T-helper 2 cell treated with Interferon-gamma antibody and Interleukin-4, amounts not matched to agents 5 μg/mL and 100 μg/mL, for 36 hours (primary cell): ENCODE measurements at regions not wholly inside any gene's neighbourhood (a gene's known extent, or its start where the extent isn't known, plus 50 kb on each side); places are given as distances from the start of the nearest gene placed in this dataset.

Source experiments
- DNase-seq: peaks from one replicate; pipeline ENCODE4 v3.0.0; 2021; ENCODE audit warnings: low spot score
- H3K27ac Mint-ChIP-seq: one replicate; pipeline ENCODE4 v1.8.0; 2021; ENCODE audit warnings: mild to moderate bottlenecking, mixed read lengths
- H3K27me3 Mint-ChIP-seq: one replicate; pipeline ENCODE4 v1.8.0; 2021; ENCODE audit warnings: low read depth, mixed read lengths
- H3K36me3 Mint-ChIP-seq: one replicate; pipeline ENCODE4 v1.8.0; 2021; ENCODE audit warnings: low read depth, mixed read lengths
- H3K4me1 Mint-ChIP-seq: one replicate; pipeline ENCODE4 v1.8.0; 2021; ENCODE audit warnings: low read depth, mixed read lengths
- H3K4me3 Mint-ChIP-seq: one replicate; pipeline ENCODE4 v1.8.0; 2022; ENCODE audit warnings: mild to moderate bottlenecking, moderate library complexity, mixed read lengths
- H3K9me3 Mint-ChIP-seq: one replicate; pipeline ENCODE4 v1.8.0; 2021; ENCODE audit warnings: mixed read lengths

DNA sequence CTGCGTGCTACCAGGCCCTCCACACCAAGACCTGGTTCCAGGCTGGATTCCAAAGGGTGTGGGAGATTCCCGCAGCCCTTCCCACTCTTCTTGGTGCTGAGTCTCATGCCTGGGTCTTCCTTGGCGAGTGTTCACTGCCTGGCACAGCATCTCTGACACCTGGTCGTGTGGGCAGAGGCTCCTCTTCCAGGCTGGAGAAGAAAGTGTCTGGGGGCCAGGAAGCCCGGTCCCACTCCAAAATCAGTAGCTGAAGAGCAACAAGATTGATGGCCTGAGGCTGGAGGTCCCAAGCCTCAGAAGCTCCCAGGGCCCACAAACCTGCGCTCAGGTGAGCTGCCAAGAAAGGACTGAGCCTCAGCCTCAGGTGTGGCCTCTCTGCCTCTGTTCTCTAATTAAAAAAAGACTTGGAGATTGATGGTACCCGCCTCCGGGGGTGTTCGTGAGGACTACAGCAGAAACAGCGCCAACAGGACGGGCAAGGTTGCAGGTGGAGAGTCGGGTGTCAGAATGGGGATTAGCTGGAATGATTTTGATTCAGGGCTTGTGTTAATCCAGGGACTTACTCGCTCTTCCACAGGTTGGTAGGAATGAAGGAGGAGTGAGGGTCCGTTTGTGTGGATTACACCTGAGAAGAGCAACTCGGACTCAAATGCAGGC lies 217.5 kb downstream of the TEX29 start:
- peaks cover 38% of the 10 kb centered on the region for H3K27me3 Mint-ChIP-seq
- H3K36me3 Mint-ChIP-seq = no peaks in the 10 kb centered on the region

DNA sequence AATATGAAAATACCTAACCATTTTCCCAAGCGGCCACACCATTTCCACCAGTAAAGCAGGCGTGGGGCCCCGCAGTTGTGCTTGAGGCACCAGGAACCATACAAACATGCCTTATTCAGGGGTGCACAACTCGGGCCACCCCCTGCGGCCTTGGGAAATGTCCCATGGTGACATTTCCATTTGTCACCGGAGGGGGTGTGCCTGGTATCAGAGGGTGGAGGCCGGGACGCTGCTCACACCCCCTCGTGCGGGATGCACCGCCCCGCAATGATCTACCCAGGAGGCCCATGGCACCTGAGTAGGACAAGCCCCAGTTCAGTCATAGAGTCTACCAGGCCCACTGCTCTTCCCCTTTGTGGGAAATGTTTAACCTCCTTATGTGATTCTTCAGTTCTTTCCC lies 218.8 kb downstream of the TEX29 start:
- no peaks in the 10 kb centered on the region for H3K36me3 Mint-ChIP-seq
- H3K4me3 Mint-ChIP-seq = no peak overlapping the region
- H3K9me3 Mint-ChIP-seq = peaks cover 3% of the 10 kb centered on the region
- peaks cover 25% of the 10 kb centered on the region for H3K27me3 Mint-ChIP-seq
- H3K4me1 Mint-ChIP-seq = no peaks in the 10 kb centered on the region
- no peak for DNase-seq
- H3K27ac Mint-ChIP-seq = no peak overlapping the region

More for the DNA sequence above, 217.5 kb downstream of the TEX29 start:
- Mint-ChIP-seq H3K27ac (no peak overlapping the region), H3K4me3 (no peak overlapping the region), H3K4me1 (no peaks in the 10 kb centered on the region), H3K9me3 (no peaks in the 10 kb centered on the region)
- no peak for DNase-seq

DNA sequence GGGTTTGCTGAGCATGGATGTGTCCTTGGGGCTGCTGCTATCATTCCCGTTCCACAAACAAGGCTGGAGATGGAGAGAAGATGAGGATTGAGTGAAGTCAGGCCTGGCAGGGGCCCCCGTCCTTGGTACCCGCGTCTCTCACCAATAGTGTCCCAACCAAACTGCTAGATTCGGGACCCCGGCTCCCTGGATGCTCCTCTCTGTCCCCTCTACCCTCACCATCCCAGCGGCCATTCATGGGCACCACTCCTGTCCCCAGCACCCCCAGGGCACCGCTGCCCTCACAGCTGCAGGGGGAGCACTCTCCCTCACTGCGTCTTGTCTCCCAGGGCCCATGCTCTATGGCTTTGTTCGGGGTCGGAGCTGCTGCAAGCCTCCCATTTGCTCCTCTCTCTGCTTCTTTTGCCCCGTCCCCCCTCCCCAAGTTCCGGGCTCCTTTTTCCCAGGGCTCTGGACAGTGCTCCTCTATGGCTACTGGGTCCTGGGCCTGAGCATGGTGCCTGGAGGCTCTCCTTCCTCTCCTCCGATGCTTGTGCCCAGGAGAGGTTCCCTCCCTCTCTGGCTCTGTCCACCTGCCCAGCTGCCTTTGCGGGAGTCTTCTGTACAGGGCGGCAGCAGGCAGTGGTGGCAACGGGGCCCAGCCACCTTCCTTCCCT lies 219.5 kb downstream of the TEX29 start:
- Mint-ChIP-seq H3K27me3 (peaks cover 18% of the 10 kb centered on the region), H3K4me3 (no peak overlapping the region), H3K27ac (no peak overlapping the region), H3K4me1 (no peaks in the 10 kb centered on the region), H3K9me3 (peaks cover 7% of the 10 kb centered on the region), H3K36me3 (no peaks in the 10 kb centered on the region)
- DNase-seq = no peak

DNA sequence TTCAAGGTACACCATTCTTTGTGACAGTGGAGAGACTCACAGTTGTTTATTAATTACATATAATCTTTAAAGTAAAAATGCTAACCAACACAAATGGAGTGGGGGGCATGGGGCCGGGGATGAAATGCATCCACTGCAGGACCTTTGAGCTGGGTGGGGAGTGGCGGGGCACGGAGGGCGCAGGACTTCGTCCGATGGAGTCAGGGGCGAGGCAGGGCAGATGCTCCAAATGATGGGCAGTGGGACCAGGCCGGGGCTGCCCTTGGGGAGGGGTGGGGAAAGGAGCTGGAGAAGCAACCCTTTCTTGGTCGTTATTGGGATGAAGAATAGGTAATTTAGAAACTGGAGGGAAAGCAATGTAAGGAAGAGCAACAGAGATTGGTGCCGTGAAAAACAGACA lies 220.0 kb downstream of the TEX29 start:
- DNase-seq = no peak
- Mint-ChIP-seq H3K27me3 (peaks cover 12% of the 10 kb centered on the region), H3K4me1 (no peaks in the 10 kb centered on the region), H3K27ac (no peak overlapping the region), H3K9me3 (peaks cover 12% of the 10 kb centered on the region), H3K4me3 (no peak overlapping the region), H3K36me3 (no peaks in the 10 kb centered on the region)

DNA sequence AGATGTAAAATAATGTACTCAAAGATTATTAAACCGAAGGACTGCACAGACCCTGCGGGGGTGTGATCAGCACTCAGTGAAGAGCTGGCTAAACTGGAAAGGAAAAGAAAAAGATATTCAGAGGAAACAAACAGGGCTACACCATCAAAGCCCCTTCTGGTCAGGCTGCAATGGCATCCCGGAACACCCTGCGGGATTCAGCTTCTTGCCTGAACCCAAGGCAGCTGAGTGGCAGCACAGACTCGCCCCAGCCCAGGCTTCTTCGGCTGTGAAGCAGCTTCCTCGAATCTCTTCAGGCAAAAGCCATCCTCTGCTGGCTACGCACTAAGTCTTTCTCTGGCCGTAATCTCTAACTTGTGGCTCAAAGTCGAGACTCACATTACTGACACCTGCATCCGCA lies 220.9 kb downstream of the TEX29 start:
- peaks cover 5% of the 10 kb centered on the region for H3K27me3 Mint-ChIP-seq
- no peaks in the 10 kb centered on the region for H3K4me1 Mint-ChIP-seq
- DNase-seq = no peak
- no peaks in the 10 kb centered on the region for H3K36me3 Mint-ChIP-seq
- no peak overlapping the region for H3K4me3 Mint-ChIP-seq
- H3K27ac Mint-ChIP-seq = no peak overlapping the region
- H3K9me3 Mint-ChIP-seq = peaks cover 12% of the 10 kb centered on the region

DNA sequence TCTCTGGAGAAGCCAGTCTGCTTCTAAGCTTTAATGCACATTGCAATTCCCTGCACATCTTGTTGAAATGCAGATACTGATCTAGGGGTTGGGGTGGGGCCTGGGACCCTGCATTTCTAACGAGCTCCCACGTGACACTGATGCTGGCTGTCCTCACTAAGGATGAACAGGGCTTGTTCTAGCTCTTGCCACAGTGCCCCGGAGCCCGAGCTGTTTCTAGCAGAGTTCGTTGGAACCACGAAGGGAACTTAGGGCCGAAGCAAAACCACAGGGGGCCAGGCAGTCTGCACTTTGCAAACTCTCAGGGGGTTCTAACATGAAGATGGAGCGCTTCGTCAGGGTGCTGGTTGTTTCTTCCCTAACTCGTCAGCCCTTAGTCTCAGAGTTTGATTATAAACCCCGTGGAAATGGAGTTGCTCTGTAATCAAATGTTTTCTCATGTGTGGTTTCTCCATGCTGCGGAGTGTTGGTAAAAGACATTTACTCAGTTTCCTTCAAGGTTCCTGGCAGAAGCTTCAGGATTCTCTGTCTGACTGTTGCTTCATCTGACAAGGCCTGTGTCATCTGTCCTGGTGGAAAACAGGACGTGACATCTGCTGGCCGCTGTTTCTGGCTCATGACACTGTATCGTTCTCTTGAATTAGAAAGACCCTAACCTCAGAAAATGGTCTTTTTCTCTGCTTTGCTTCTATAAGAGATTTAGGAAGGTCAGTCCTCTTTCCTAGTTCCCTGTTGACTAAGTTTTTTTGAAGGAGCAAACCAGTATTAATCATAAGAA lies 221.5 kb downstream of the TEX29 start:
- Mint-ChIP-seq H3K9me3 (peaks cover 12% of the 10 kb centered on the region), H3K27ac (no peak overlapping the region), H3K27me3 (peaks cover 2% of the 10 kb centered on the region), H3K36me3 (no peaks in the 10 kb centered on the region), H3K4me1 (no peaks in the 10 kb centered on the region), H3K4me3 (no peak overlapping the region)
- no peak for DNase-seq

DNA sequence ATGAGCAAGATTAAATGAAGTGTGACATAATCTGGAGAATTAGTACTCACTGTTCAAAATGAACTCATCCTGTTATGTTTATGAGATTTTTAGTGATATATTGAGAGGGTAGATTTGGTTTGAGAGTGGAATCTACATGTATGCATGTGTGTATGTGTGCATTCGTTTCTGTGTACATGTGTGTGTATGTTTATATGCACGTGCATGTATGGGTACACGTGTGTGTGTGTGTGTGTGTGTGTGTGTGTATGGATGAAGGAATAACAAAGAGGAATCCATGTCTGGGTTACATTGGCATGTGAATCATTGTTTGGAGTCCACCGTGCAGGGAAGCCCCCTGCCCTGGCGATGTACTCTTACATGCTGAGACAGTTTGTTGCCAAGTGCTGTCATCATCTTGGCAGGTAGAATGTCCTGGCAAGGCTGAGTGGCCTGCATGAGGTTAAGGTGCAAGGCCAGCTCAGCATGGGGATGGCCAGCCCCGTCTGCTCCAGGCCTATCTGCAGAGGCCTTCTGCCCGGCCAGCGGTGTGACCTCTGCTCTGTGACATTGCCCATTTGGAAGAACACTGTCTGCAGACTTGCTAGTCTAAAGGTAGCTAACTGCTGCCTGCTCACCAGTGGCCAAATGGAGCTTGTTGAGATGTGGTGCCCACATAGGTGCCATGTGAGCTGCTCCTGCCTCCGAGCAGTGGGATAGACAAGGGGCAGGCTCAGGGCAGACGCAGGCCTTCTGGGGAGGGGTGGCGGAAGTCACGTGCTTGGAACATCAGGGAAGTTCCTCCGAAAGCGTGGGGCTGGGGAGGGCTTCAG lies 222.3 kb downstream of the TEX29 start:
- Mint-ChIP-seq H3K27ac (no peak overlapping the region), H3K36me3 (no peaks in the 10 kb centered on the region), H3K27me3 (no peaks in the 10 kb centered on the region), H3K9me3 (peaks cover 12% of the 10 kb centered on the region), H3K4me3 (no peak overlapping the region), H3K4me1 (no peaks in the 10 kb centered on the region)
- no peak for DNase-seq

DNA sequence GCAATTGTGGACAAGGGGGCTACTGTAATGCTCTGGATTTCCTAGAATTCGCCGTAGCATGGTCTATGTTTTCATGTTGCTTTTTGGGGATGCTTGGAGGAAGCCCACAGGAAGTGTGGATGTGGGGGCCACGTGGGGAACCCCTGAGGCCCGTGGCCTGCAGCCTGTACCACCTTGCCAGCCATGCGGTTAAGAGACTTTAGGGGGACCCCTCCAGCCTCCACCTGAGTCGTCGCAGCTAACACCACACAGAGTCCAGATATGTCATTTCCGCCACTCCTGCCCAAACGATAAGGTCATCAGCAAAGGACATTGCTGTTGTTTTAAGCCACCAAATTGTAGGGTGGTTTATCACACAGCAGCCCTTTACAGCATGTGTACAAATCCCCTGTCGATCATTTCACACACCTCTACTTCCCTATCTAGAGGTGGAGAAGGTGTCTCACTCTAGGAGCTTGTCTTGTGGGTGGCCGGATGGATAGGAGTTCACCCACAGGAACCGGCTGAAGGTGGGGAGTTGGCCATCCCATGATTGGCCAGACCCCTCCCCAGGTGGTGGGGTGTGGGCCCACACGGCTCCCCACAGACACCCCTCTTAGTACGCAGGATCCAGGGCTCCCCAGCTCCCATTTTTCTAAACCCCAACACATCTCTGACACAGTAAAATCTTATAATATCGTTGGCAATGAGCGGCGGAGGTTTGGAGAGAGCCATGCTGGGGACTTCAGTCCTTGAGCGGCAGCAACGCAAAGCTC lies 226.7 kb downstream of the TEX29 start:
- H3K9me3 Mint-ChIP-seq = peaks cover 12% of the 10 kb centered on the region
- H3K36me3 Mint-ChIP-seq = no peaks in the 10 kb centered on the region
- no peak overlapping the region for H3K4me3 Mint-ChIP-seq
- no peak overlapping the region for H3K27ac Mint-ChIP-seq
- no peak for DNase-seq
- no peaks in the 10 kb centered on the region for H3K27me3 Mint-ChIP-seq
- no peaks in the 10 kb centered on the region for H3K4me1 Mint-ChIP-seq

DNA sequence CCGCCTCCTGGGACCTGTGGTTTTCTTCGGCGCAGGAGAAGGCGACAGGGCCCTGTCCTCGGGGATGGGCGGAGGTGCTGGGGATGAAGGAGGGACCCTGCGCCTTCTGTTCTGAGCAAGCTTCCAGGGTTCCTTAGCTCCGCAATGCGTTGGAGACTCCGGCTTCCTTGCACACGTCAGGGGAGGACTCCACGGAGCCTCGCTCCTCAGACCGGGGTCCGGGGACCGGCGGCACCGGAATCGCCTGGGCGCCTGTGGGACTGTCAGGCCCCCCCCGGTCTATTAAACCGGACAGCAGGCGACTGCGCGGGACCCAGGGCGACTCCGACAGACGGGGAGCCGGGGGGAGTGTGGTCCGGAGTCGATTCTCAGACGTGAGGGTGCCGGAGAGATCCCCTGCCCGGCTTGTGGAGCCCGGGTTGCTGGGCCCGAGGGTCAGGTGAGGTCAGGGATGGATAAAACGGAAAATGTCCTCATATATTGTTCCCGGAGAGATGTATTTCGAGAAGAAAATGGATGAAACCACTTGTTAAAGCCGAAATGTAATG lies 227.4 kb downstream of the TEX29 start:
- Mint-ChIP-seq H3K36me3 (no peaks in the 10 kb centered on the region), H3K4me1 (no peaks in the 10 kb centered on the region), H3K27ac (no peak overlapping the region), H3K9me3 (peaks cover 12% of the 10 kb centered on the region), H3K4me3 (no peak overlapping the region), H3K27me3 (no peaks in the 10 kb centered on the region)
- DNase-seq = no peak

DNA sequence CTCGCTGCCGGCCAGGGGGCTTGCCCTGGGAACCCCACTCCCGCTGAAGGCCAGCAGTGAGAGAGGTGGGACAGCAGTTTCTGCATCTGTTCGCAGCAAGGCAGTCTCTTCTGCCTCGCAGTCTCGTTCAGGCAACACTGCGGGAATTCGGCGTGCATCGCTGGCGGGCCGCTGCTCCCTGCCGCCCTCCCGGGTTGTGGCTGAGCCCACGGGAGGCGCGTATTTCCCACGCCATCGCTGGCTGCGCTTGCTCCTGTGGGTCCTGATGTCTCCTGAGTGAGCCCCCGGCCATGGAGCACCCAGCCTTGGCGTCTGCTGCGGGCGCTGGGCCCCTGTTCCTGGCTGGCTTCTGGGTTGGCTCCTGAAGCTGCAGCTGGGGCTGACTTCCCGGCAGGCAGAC lies 227.9 kb downstream of the TEX29 start:
- H3K9me3 Mint-ChIP-seq = peaks cover 12% of the 10 kb centered on the region
- DNase-seq = no peak
- no peak overlapping the region for H3K27ac Mint-ChIP-seq
- H3K27me3 Mint-ChIP-seq = no peaks in the 10 kb centered on the region
- no peaks in the 10 kb centered on the region for H3K4me1 Mint-ChIP-seq
- no peak overlapping the region for H3K4me3 Mint-ChIP-seq
- no peaks in the 10 kb centered on the region for H3K36me3 Mint-ChIP-seq

DNA sequence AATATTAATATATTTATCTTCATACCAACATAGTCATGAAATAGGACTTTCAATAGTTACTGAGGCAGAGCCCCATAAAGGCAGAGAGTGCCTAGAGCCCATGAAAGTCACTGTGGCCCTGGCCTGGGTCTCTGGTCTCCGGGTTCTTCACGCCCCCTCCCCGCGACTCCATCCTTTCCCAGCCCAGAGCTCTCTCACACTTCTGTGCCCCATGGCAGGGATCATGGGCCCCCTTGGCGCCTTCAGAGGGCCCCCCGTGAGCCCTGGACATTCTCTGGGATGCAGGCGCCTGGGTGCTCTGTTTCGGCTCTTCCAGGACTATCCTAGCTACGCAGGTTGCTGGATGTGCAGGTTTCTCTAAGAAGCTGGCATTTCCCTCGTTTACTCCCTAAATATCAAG lies 228.4 kb downstream of the TEX29 start:
- Mint-ChIP-seq H3K9me3 (peaks cover 12% of the 10 kb centered on the region), H3K4me3 (no peak overlapping the region), H3K27ac (no peak overlapping the region), H3K4me1 (no peaks in the 10 kb centered on the region), H3K27me3 (no peaks in the 10 kb centered on the region), H3K36me3 (no peaks in the 10 kb centered on the region)
- DNase-seq = no peak

DNA sequence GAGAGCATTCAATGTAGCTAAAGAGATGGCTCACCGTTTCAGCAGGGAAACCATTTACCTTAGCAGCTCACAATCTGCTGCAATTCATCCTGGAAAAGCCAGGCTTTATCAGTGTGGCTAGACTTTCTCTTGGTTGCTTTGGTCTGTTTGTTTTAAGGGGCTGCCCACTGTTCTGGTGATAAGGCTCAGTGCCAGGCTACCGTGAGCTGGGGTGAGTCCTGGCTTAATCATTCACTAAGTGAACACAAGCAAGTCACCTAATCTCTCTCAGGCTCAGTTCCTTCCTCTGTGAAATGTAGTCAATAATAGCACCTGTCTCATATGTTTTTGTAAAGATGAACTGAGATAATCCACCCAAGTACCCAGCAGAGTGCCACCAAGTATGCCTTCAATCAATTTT lies 229.0 kb downstream of the TEX29 start:
- H3K4me3 Mint-ChIP-seq = no peak overlapping the region

DNA sequence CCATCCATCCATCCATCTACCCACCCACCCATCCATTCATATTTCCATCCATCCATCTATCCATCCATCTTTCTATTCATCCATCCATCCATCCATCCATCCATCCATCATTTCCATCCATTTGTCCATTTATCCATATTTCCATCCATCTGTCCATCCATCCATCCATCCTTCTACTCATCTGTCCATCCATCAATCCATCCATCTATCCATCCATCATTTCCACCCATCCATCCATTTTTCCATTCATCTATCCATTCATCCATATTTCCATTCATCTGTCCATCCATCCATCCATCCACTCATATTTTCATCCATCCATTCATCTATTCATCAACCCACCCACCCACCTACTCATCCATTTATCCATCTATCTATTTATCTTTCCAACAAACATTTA lies 229.6 kb downstream of the TEX29 start:
- no peaks in the 10 kb centered on the region for H3K27me3 Mint-ChIP-seq
- no peak overlapping the region for H3K27ac Mint-ChIP-seq
- H3K4me3 Mint-ChIP-seq = no peak overlapping the region
- no peak for DNase-seq
- H3K4me1 Mint-ChIP-seq = no peaks in the 10 kb centered on the region
- H3K36me3 Mint-ChIP-seq = no peaks in the 10 kb centered on the region
- peaks cover 3% of the 10 kb centered on the region for H3K9me3 Mint-ChIP-seq

More for the DNA sequence above, 229.0 kb downstream of the TEX29 start:
- no peaks in the 10 kb centered on the region for H3K36me3 Mint-ChIP-seq
- H3K27me3 Mint-ChIP-seq = no peaks in the 10 kb centered on the region
- peaks cover 7% of the 10 kb centered on the region for H3K9me3 Mint-ChIP-seq
- no peak overlapping the region for H3K27ac Mint-ChIP-seq
- no peak for DNase-seq
- H3K4me1 Mint-ChIP-seq = no peaks in the 10 kb centered on the region
